HEK293 (cell line): ENCODE measurements at regions not wholly inside any gene's neighbourhood (a gene's known extent, or its start where the extent isn't known, plus 50 kb on each side); places are given as distances from the start of the nearest gene placed in this dataset.

Source experiments
- CTCF ChIA-PET: fragments of 350-600 bp; formaldehyde crosslinking; extraction: SDS; loops from one replicate; lab custom pipeline; 2021; ENCODE audit warnings: antibody characterized with exemption; lab: Yijun Ruan, JAX
- POLR2A ChIA-PET: fragments of 300-600 bp; formaldehyde crosslinking; extraction: SDS; loops from one replicate; lab custom pipeline; 2020; ENCODE audit warnings: antibody characterized with exemption, inconsistent platforms; lab: Yijun Ruan, JAX
- H3K27ac ChIP-seq: fragments of 200-500 bp; sonication (Bioruptor generic); 2 replicates; pipeline ENCODE4 v1.5.1; 2014; ENCODE audit warnings: low read depth, low read length, control low read depth, inconsistent platforms; ENCODE audit errors: extremely low read depth
- H3K36me3 ChIP-seq, 2 experiments: fragments of 200-500 bp in 1 of 2; sonication (Bioruptor generic) in 1 of 2; 1 replicate in 1 of 2; 2 replicates in 1 of 2; pipeline ENCODE4 v1.5.1; 2014 to 2017; ENCODE audit warnings: inconsistent platforms in 2 of 2, low read length in 2 of 2; ENCODE audit not compliant: control insufficient read depth in 2 of 2, insufficient read depth in 1 of 2
- H3K4me1 ChIP-seq: fragments of 200-500 bp; sonication (Bioruptor generic); 2 replicates; pipeline ENCODE4 v1.5.1; 2014; ENCODE audit warnings: mild to moderate bottlenecking, low read length, inconsistent platforms; ENCODE audit not compliant: control insufficient read depth, insufficient read depth
- H3K4me3 ChIP-seq: 2 replicates; pipeline ENCODE4 v1.5.1; 2011; ENCODE audit warnings: low read depth, mild to moderate bottlenecking, control low read depth, low read length, moderate library complexity
- H3K9me3 ChIP-seq: fragments of 200-500 bp; sonication (Bioruptor generic); 2 replicates; pipeline ENCODE4 v1.5.1; 2014; ENCODE audit warnings: low read depth, low read length, inconsistent platforms; ENCODE audit not compliant: control insufficient read depth, insufficient read depth
- AEBP2 ChIP-seq: fragments of 450-650 bp; formaldehyde crosslinking; IDR thresholded peaks from 2 replicates; pipeline ENCODE4 v1.5.1; 2016; ENCODE audit warnings: missing biosample characterization, missing genetic modification characterization, borderline replicate concordance
- ATF2 ChIP-seq: fragments of 450-650 bp; formaldehyde crosslinking; IDR thresholded peaks from 2 replicates; pipeline ENCODE4 v1.5.1; 2016; ENCODE audit warnings: missing biosample characterization, missing genetic modification characterization, low read depth
- GFI1B ChIP-seq: fragments of 450-650 bp; formaldehyde crosslinking; IDR thresholded peaks from 2 replicates; pipeline ENCODE4 v1.5.1; 2016; ENCODE audit warnings: missing biosample characterization, missing genetic modification characterization
- INSM2 ChIP-seq: fragments of 450-650 bp; formaldehyde crosslinking; IDR thresholded peaks from 2 replicates; pipeline ENCODE4 v1.5.1; 2016; ENCODE audit warnings: missing biosample characterization, missing genetic modification characterization
- RBAK ChIP-seq: fragments of 450-650 bp; formaldehyde crosslinking; IDR thresholded peaks from 2 replicates; pipeline ENCODE4 v1.5.1; 2016; ENCODE audit warnings: missing biosample characterization, missing genetic modification characterization
- SCRT2 ChIP-seq: fragments of 450-650 bp; formaldehyde crosslinking; IDR thresholded peaks from 2 replicates; pipeline ENCODE4 v1.5.1; 2016; ENCODE audit warnings: missing biosample characterization, missing genetic modification characterization
- SETDB1 ChIP-seq: IDR thresholded peaks from one replicate; pipeline ENCODE4 v1.6.1; 2017; ENCODE audit warnings: mild to moderate bottlenecking, low read length, moderate library complexity, mixed read lengths; ENCODE audit not compliant: insufficient read length
- WT1 ChIP-seq: fragments of 450-650 bp; formaldehyde crosslinking; IDR thresholded peaks from 2 replicates; pipeline ENCODE4 v1.5.1; 2016; ENCODE audit warnings: missing biosample characterization, missing genetic modification characterization
- ZBTB26 ChIP-seq: fragments of 450-650 bp; formaldehyde crosslinking; optimal IDR thresholded peaks from 2 replicates; pipeline ENCODE3; 2016; ENCODE audit warnings: missing biosample characterization, mild to moderate bottlenecking, missing genetic modification characterization
- ZBTB8A ChIP-seq: fragments of 450-650 bp; formaldehyde crosslinking; IDR thresholded peaks from 2 replicates; pipeline ENCODE4 v1.5.1; 2016; ENCODE audit warnings: missing biosample characterization, missing genetic modification characterization
- ZIC2 ChIP-seq: fragments of 450-650 bp; formaldehyde crosslinking; IDR thresholded peaks from 2 replicates; pipeline ENCODE4 v1.5.1; 2016; ENCODE audit warnings: missing biosample characterization, missing genetic modification characterization
- ZNF146 ChIP-seq: fragments of 450-650 bp; formaldehyde crosslinking; IDR thresholded peaks from 2 replicates; pipeline ENCODE4 v1.5.1; 2016; ENCODE audit warnings: missing biosample characterization, missing genetic modification characterization
- ZNF148 ChIP-seq: fragments of 450-650 bp; formaldehyde crosslinking; IDR thresholded peaks from 2 replicates; pipeline ENCODE4 v1.5.0; 2017; ENCODE audit warnings: missing biosample characterization, missing genetic modification characterization, borderline replicate concordance
- ZNF311 ChIP-seq: fragments of 450-650 bp; formaldehyde crosslinking; IDR thresholded peaks from 2 replicates; pipeline ENCODE4 v1.5.1; 2017; ENCODE audit warnings: missing biosample characterization, missing genetic modification characterization, borderline replicate concordance
- ZNF324 ChIP-seq: fragments of 450-650 bp; formaldehyde crosslinking; IDR thresholded peaks from 2 replicates; pipeline ENCODE4 v1.5.1; 2016; ENCODE audit warnings: missing biosample characterization, missing genetic modification characterization
- ZNF416 ChIP-seq: fragments of 450-650 bp; formaldehyde crosslinking; IDR thresholded peaks from 2 replicates; pipeline ENCODE4 v1.5.1; 2016; ENCODE audit warnings: missing biosample characterization, missing genetic modification characterization
- ZNF501 ChIP-seq: fragments of 450-650 bp; formaldehyde crosslinking; IDR thresholded peaks from 2 replicates; pipeline ENCODE4 v1.5.1; 2016; ENCODE audit warnings: missing biosample characterization, missing genetic modification characterization
- ZNF555 ChIP-seq: fragments of 450-650 bp; formaldehyde crosslinking; conservative IDR thresholded peaks from 2 replicates; pipeline ENCODE4 v1.5.1; 2017; ENCODE audit warnings: missing biosample characterization, mild to moderate bottlenecking, missing genetic modification characterization, inconsistent platforms
- ZNF621 ChIP-seq: fragments of 450-650 bp; formaldehyde crosslinking; IDR thresholded peaks from 2 replicates; pipeline ENCODE4 v1.5.1; 2017; ENCODE audit warnings: missing biosample characterization, missing genetic modification characterization
- ZNF692 ChIP-seq: fragments of 450-650 bp; formaldehyde crosslinking; IDR thresholded peaks from 2 replicates; pipeline ENCODE4 v1.5.1; 2016; ENCODE audit warnings: missing biosample characterization, missing genetic modification characterization
- ZNF76 ChIP-seq: fragments of 450-650 bp; formaldehyde crosslinking; IDR thresholded peaks from 2 replicates; pipeline ENCODE4; 2016; ENCODE audit warnings: low read depth, missing biosample characterization, missing genetic modification characterization, borderline replicate concordance

GRCh38 chr4:124104628-124105027, 607.9 kb downstream of the ANKRD50 start:
- POLR2A ChIA-PET = no interaction called here
- Histone ChIP-seq H3K4me1 (no peaks in the 10 kb centered on the region), H3K9me3 (no peaks in the 10 kb centered on the region), H3K4me3 (no peak overlapping the region), H3K36me3 (no peaks in the 10 kb centered on the region), H3K27ac (no peak overlapping the region)
- TF ChIP-seq WT1 (tag by site-specific recombination) (no peak), SETDB1 (no peak), ZIC2 (no peak), ZNF324 (tag by site-specific recombination) (no peak), ATF2 (no peak), ZNF621 (no peak), RBAK (tag by site-specific recombination) (no peak)
- CTCF ChIA-PET = interaction anchor here (1.0 kb wide), 1 partner anchor 443 kb away, joined by 3 read pairs; no protein-coding TSS in a partner anchor

- TF ChIP-seq ZNF76 (tag by site-specific recombination) (no peak), ZBTB8A (tag by site-specific recombination) (no peak), GFI1B (no peak), ZNF692 (tag by site-specific recombination) (no peak), SCRT2 (tag by site-specific recombination) (no peak), ZNF148 (tag by site-specific recombination) (no peak)
- TF ChIP-seq, all 188 proteins: peak for 0
- Histone ChIP-seq H3K4me3 (no peak overlapping the region), H3K4me1 (no peaks in the 10 kb centered on the region), H3K36me3 (no peaks in the 10 kb centered on the region), H3K27ac (no peak overlapping the region), H3K9me3 (no peaks in the 10 kb centered on the region)
- ChIA-PET POLR2A (no interaction called here), CTCF (interaction anchor here (0.7 to 1.0 kb wide), 2 partner anchors 61 to 444 kb away, joined by 3 read pairs; no protein-coding TSS in a partner anchor)
Measured at GRCh38 chr4:124105212-124105611, 607.3 kb downstream of the ANKRD50 start.

GRCh38 chr4:124111411-124111810, 601.1 kb downstream of the ANKRD50 start:
- no peak overlapping the region for H3K4me3 ChIP-seq
- POLR2A ChIA-PET = no interaction called here
- H3K27ac ChIP-seq = no peak overlapping the region
- H3K4me1 ChIP-seq = no peaks in the 10 kb centered on the region
- no peaks in the 10 kb centered on the region for H3K36me3 ChIP-seq
- H3K9me3 ChIP-seq = no peaks in the 10 kb centered on the region
- CTCF ChIA-PET = interaction anchor here (0.6 to 2.2 kb wide), 4 partner anchors 10 to 771 kb away, joined by 3 to 10 read pairs (median 4); no protein-coding TSS in a partner anchor
- no peak for TF ChIP-seq ZNF416 (tag by site-specific recombination)
- no peak for TF ChIP-seq ZNF146 (tag by site-specific recombination)
- no peak for TF ChIP-seq ZNF501
- no peak for TF ChIP-seq INSM2 (tag by site-specific recombination)
- no peak for TF ChIP-seq ZBTB26 (tag by site-specific recombination)
- no peak for TF ChIP-seq ZNF555 (tag by site-specific recombination)
- TF ChIP-seq AEBP2 (tag by site-specific recombination) = no peak
- TF ChIP-seq ZNF311 (tag by site-specific recombination) = no peak
